G401.6 (cell line): ENCODE measurements at regions not wholly inside any gene's neighbourhood (a gene's known extent, or its start where the extent isn't known, plus 50 kb on each side); places are given as distances from the start of the nearest gene placed in this dataset.
"Not testable (repeated sequence)": the region's sequence is repeated elsewhere in the genome, so short reads cannot be mapped to it uniquely, and the experiment has no call there.

Source experiments
- FAIRE-seq: peaks from 2 replicates; lab custom pipeline; 2012; peaks lifted over from hg19 to GRCh38; lab: Jason Lieb, UNC

DNA sequence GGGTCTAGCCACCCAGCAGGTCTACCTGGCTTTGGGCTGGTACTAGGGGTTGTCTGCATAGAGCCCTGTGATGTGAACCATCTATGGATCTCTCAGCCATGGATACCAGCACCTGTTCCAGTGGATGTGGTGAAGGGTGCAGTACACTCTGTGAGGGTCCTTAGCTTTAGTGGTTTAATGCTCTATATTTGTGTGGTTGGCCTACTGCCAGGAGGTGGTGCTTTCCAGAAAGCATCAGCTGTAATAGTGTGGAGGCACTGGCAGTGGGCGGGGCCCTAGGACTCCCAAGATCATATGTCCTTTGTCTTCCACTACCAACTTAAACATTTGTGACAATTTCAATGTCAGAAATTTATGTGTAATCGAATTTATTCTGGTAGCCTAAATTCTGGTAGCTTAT lies 1065.1 kb downstream of the RPIA start:
- not testable (repeated sequence) for FAIRE-seq

DNA sequence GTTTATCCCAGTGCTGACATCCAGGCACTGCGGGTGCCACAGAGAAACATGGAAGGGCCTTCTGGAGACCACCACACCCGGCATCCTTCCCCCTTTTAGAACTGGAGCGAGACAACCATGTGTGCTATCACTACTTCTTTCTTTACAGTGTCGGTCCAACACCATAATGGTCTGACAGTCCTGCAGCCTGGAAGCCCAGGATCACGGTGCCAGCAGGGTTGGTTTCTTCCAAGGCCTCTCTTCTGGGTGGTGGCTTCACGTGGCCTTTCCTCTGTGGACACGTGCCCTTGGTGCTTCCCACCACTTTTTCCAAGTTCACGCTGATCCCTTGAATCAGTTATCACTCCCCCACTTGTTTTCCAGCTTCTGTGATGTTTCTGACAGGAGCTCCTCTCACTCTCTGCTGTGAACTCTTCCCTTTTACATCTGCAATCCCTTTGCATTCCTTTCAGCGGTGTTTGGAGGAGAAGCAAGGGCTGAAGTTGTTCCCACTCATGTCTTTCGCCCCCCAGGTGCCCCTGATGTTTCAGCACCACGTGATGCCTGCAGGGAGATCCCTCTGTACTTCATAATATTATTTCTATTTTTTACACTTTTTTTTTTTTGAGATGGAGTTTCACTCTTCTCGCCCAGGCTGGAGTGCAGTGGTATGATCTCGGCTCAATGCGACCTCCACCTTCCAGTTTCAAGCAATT lies 1067.0 kb downstream of the RPIA start:
- FAIRE-seq, result not testable (repeated sequence)

DNA sequence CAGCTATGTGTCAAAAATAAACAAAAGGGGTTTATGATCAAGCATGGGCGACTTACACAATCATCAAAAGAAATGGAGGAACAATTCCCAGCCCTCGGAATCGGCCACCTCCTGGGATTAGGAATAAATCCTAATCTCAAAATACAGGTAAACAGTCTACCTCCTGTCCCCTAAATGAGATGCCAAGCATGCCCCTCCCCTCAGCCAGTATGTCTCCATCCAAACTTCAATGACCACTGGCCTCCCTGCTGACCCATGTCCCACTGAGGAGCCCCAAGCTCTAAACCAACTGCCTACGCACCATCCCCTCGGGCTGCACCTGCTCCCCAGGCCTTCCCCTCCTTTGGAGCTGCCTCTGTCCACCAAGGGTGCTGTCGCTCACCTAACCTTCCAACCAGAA lies 1069.3 kb downstream of the RPIA start:
- not testable (repeated sequence) for FAIRE-seq

DNA sequence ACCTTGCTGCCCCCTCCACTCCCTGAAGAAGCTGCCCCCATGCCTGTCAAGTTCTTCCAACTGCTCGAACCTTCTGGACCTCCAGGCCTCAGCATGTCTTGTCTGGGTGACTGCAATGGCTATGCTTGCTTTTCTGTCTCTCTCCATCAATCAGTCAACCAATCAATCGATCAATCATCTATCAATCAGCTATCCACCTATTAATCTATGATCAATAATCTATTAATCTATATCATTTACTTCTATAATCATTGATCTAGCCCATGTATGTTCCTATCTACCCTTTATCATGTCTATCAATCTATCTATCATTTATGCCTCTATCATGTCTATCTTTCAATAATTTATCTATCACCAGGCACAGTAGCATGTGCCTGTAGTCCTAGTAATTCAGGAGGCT lies 1069.7 kb downstream of the RPIA start:
- not testable (repeated sequence) for FAIRE-seq

DNA sequence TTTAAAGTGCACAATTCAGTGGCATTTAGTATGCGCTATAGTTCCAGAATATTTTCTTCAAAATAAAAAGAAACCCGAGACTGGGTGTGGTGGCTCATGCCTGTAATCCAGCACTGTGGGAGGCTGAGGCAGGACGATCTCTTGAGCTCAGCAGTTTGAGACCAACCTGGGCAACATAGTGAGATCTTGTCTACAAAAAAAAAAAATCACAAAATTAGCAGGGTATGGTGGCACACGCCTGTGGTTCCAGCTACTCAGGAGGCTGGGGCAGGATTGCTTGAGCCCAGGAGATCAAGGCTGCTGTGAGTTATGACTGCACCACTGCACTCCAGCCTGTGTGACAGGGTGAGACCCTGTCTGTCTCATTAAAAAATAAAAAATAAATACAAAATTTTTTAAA lies 1070.4 kb downstream of the RPIA start:
- FAIRE-seq, result not testable (repeated sequence)

DNA sequence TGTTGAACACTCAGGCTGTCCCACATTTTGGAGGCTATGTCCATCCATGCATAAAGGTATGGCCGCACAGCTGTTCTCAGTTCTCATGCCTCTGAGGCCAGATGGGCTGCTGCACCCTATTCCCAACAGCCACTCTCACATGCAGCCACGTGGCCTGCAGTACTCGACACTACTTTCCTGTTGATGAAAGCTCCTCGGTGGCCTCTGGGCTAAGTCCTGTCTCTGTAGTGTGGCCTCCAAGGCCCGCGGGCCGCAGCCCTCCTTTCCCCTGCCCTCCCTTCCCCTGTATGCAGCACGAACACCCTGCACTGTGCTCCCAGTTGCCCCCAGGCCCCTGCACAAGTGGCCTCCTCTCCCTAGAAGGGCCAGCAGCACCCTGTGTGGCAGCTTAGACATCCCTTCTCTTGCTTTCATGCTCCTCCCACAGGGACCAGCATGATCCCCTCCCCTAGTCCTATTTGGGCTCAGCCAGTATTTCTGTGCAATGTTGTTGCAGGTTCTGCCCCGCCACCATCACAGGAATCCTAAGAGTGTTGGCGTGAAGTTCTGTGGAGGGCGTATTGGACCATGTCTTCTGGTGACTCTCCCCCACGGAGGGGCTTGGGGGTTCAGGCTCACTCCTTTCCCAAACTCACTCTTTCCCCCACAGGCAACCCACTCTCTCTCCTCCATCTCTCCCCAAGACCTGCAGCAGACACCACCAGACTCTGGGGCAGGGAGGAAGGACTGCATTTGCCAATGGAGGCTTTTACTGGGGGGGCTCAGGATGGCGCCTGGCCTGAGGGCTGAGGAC lies 1071.2 kb downstream of the RPIA start:
- FAIRE-seq, result not testable (repeated sequence)

DNA sequence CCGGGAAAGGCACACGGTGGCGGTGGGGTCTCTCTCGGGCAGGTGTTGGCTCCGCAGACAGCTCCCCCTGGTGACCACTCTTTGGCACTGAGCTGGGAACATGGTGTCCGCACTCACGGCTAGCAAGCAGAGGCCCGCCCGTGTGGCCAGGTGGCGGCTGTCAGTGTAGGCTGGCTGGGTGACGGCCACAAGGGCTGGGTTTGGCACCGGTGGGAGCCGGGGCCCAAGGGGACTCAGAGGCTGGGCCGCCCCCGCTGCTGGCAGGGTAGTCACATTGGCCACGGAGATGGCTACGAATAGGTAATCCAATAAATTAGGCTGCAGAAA lies 1071.7 kb downstream of the RPIA start:
- no peak for FAIRE-seq

DNA sequence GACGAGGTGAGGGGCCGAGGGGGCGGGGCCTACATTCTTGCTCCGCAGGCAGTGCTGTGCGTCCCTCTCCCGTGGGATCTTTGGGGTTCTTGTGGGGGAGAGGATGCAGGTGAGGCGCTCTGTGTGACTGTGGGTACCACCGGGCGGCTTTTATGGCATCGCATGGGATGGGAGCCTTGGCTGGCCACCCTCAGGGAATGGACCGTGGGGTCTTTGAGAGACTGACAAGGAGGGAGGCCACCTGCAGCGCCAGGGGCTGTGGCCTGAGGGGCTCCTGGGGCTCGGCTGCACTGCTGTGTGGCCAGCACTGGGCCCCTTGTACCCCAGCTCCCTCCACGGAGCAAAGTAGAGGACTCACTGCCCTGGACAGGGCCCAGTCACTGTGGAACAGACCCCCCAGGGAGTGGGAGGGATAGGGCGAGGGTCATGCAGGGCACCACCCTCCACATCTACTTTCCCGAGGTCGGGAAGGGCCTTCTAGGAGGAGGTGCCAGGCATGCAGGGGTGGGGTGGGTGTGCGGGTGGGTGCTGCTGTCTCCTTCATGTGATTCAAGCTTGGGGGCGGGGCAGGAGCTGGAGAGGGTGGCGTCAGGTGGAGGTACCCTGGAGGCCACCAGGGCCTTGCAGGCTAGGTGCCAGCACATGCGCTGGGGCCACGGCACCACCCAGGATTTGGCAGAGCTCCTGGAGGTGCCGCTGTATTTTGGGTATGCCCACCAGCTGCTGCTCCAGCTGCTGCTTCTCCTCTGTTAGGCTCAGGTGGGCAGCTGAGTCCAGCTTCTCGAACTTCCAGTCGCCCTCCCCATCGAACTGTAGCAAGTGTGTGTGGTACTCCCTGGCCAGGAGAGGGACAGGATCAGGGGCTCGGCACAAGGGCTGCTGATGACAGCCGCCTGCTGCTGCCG lies 1072.4 kb downstream of the RPIA start:
- FAIRE-seq, result no peak

DNA sequence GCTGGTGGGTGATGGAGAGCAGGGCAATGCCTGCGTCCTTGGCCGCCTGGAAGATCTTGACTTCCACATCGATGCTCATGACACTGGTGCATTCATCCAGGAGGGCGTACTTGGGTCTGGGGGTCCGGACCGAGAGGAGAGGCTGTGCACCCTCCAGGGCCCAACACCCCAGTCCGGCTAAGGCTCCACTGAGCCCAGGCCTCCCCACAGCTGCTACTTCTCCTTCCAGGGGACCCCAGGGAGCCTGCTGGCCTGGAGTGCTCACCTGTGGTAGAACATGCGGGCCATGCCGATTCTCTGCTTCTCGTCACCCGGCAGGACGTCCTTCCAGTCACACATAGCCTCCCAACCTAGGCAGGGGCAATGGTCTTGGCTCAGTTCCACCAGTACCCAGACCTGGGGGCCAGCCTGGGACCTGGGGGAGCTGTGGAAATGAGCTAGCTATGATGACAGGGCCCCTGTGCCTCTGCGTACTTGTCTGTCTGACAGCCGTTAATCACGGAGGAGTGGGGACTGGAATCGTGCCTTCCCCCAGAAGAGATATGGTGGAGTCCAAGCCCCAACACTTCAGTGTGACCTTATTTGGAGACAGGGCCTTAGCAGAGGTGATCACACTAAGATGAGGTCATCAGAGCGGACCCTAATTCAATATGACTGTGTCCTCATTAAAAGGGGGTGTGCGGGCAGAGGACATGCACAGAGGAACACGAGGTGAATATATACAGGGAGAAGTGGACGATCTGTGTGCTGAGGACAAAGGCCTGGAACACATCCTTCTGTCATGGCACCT lies 1073.3 kb downstream of the RPIA start:
- FAIRE-seq, result not testable (repeated sequence)

DNA sequence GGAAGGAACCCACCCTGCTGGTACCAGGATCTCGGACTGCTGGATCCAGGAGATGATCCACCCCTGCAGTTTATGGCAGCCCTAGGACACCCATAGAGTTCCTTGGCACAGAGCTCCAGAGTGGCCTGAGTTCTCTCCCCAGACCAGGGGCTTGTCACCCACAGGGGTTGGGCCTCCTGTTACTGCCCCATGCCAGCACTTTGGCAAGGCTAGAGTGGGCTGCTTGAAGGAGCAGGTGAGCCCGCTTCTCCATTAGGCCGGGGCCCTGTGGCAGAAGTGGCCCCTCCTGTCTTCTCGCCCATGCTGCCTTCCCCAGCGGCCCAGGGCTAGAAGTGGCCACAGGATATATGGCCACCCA lies 1073.9 kb downstream of the RPIA start:
- FAIRE-seq, result not testable (repeated sequence)

DNA sequence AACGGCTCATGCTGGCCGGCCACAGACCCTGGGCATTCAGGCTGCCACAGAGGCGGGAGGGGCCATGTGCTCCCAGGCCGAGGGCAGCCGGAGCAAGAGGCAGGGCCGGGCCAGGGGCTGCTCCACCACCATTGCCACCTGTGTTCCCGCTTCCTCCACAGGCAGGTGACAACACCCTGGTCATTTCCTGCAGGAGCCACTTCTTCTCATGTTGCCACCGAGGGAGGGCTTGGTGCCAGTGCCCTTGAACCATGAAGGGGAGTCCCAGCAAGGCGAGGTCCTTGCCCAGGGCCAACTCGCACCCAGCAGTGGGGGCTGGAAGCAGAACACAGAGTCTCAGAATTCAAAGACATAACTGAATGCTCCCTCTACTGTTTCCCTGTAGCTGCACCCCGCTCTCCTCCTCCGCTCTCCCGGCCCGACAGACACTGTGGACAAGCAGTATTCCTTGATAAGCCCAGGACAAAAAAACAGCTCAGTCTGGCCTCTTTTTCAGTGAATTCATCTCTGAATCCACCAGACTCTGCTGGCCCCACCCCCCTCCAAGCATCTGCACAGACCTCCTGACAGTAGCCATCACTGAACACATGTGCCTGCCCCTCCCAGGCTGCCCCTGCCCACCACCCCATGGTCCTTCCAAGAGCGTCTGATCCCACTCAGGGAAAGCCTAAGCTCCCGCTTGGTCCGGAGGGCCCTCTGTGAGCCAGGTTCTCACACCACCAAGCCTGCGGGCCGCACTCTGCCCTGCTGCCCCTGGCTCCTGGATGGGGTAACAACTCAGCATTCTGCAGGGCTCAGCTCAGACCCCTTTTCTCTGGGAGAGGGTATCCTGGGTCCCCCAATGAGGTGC lies 1074.9 kb downstream of the RPIA start:
- FAIRE-seq, result not testable (repeated sequence)

DNA sequence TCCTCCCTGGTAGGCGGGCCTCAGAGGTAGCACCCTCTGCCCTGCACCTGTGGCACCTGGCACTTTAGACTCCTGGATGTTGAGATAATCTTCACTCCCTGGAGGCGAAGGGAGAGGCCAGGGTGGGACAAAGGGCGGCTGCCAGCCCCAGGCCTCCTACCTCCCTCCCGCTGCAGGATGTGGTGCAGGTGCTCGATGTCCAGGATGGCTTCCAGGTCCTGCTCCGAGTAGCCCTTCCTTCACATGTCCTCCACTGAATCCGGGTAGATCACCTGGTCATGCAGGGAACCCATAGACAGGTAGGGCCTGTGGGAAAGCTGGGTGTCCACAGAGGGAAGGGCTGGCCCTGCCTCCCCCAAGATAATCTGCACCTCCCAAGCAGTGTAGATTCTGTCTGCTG lies 1075.6 kb downstream of the RPIA start:
- FAIRE-seq, result not testable (repeated sequence)

DNA sequence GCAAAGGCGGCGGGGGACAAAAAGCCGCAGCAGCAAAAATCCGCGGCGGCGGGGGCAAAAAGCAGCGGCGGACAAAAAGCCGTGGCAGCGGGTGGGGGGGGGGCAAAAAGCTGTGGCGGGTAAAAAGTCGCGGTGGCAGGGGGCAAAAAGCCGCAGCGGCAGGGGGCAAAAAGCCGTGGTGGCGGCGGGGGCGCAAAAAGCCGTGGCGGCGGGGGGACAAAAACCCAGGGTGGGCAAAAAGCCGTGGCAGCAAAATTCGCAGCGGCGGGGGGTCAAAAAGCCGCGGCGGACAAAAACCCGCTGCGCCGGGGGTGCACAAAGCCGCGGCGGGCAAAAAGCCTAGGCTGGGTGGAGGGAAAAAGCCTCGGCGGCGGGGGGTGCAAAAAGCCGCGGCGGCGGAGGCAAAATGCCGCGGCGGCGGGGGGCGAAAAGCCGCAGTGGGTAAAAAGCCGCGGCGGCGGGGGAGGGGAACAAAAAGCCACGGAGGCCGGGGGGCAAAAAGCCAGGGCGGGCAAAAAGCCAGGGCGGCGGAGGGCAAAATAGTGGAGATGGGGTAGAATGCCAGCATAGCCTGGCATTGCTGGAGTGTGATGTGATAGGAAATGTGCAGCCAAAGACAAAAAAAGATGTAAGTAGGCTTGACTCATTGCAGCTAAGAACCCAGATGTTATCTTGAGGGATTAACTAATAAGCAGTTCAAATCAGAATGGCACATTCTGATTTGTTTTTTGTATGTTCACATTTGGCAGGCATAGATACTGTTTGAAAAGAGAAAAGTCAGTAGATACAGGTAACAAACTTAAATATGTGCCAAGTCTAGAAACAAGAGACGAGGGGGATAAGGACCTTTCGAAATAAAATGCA lies 1076.3 kb downstream of the RPIA start:
- FAIRE-seq, result no peak

DNA sequence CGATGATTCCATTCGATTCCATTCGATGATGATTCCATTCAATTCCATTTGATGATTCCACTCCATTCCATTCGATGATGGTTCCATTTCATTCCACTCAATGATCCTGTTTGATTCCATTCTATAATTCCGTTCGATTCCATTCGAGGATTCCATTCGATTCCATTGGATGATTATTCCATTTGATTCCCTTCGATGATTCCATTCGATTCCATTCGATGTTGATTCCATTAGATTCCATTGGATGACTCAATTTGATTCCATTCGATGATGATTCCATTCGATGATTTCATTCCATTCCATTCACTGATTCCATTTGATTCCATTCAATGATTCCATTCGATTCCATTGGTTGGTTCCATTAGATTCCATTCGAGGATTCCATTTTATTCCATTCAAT lies 1084.4 kb downstream of the RPIA start:
- no peak for FAIRE-seq

DNA sequence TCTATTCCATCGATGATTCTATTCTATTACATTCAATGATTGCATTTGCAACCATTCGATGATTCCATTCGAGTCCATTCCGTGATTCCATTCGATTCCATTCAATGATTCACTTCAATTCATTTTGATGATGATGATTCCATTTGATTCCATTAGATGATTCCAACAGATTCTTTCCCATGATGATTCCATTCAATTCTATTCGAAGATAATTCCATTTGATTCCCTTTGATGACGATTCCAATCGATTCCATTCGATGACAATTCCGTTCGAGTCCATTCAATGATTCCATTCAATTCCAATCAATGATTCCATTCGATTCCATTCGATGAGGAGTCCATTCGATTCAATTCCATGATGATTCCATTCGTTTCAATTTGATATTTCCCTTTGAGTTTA lies 1088.8 kb downstream of the RPIA start:
- FAIRE-seq, result no peak

DNA sequence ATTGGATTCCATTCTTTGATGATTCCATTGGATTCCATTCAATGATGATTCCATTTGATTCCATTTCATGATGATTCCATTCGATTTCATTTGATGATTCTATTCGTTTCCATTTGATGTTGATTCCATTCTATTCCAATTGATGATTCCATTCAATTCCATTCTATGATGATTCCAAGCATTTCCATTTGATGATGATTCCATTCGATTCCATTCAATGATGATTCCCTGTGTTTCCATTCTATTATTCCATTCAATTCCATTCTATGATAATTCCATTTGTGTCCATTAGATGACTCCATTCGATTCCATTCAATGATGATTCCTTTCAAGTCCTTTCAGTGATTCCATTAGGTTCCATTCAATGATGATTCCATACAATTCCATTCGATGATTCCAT lies 1090.5 kb downstream of the RPIA start:
- FAIRE-seq, result no peak

DNA sequence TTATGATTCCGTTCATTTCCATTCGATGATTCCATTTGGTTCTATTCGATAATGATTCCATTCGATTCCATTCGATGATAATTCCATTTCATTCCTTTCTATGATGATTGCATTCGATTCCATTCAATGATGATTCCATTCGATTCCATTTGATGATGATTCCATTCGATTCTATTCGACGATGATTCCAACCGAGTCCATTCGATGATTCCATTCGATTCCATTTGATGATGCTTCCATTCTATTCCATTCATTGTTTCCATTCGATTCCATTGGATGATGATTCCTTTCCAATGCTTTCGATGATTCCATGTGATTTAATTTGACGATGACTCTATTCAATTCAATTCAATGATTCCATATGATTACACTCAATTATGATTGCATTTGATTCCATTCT lies 1093.5 kb downstream of the RPIA start:
- no peak for FAIRE-seq

DNA sequence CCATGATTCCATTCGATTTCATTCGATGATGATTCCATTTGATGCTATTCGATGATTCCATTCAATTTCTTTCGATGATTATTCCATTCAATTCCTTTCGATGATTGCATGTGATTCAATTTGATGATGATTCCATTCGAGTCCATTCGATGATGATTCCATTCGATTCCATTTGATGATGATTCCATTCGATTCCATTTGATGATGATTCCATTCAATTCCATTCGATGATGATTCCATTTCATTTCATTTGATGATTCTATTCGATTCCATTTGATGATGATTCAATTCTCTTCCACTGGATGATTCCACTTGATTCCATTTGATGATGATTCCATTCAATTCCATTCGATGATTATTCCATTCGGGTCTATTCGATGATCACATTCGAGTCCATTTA lies 1094.1 kb downstream of the RPIA start:
- FAIRE-seq, result not testable (repeated sequence)

DNA sequence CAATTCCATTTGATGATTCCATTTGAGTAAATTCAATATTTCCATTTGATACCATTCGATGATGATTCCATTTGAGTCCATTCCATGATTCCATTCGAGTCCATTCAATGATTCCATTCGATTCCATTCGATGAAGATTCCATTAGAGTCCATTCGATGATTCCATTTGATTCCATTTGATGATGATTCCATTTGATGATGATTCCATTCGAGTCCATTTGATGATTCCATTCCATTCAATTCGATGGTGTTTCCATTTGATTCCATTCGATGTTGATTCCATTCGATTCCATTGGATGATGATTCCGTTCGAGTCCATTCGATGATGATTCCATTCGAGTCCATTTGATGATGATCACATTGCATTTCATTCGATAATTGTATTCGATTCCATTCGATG lies 1095.2 kb downstream of the RPIA start:
- FAIRE-seq, result not testable (repeated sequence)

DNA sequence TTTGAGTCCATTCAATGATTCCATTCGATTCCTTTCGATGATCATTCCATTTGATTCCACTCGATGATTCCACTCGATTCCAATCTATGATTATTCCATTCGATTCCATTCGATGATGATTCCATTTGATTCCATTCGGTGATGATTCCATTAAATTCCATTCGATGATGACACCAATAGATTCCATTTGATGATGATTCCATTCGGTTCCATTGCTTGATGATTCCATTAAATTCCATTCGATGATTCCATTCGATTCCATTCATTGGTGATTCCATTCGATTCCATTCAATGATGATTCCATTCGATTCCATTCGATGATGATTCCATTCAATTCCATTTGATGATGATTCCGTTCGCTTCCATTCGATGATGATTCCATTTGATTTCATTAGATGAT lies 1104.1 kb downstream of the RPIA start:
- not testable (repeated sequence) for FAIRE-seq
